A549 (cell line): ENCODE measurements at regions not wholly inside any gene's neighbourhood (a gene's known extent, or its start where the extent isn't known, plus 50 kb on each side); places are given as distances from the start of the nearest gene placed in this dataset.

Experiments used
- ATAC-seq, 2 experiments: fragments of 200-7000 bp in 1 of 2; fragments of >200 bp in 1 of 2; cut with Nextera tagmentation in 1 of 2; cut with Tn5 transposase in 1 of 2; 3 replicates each; pipeline versions ENCODE4 v1.8.0 to v1.9.1; 2018 to 2020; ENCODE audit warnings: mild to moderate bottlenecking in 1 of 2, moderate library complexity in 1 of 2
- CTCF ChIA-PET: fragments of 300-600 bp; sonication (Branson Sonifier 250); formaldehyde crosslinking; extraction: SDS; loops from one replicate; lab custom pipeline; 2021; ENCODE audit warnings: antibody characterized with exemption, inconsistent platforms; lab: Yijun Ruan, JAX
- POLR2A ChIA-PET: fragments of 350-600 bp; formaldehyde crosslinking; extraction: SDS; loops from one replicate; lab custom pipeline; 2021; ENCODE audit warnings: antibody characterized with exemption, inconsistent platforms; lab: Yijun Ruan, JAX
- DNase-seq, 2 experiments: peaks; one replicate each; pipeline versions ENCODE4 v3.0.0 to v3.0.0-alpha.2; 2011 to 2016; ENCODE audit warnings: low read depth in 1 of 2, low spot score in 1 of 2
- FAIRE-seq: peaks from 2 replicates; lab custom pipeline; 2011; peaks lifted over from hg19 to GRCh38; lab: Jason Lieb, UNC
- H3K27ac ChIP-seq, 2 experiments: fragments of >200 bp; sonication (Bioruptor Twin); formaldehyde crosslinking; 3 replicates each; pipeline ENCODE4 v1.5.1; 2016 to 2017
- H3K4me1 ChIP-seq: fragments of >200 bp; sonication (Bioruptor Twin); formaldehyde crosslinking; 3 replicates; pipeline ENCODE4 v1.6.1; 2016
- H3K4me2 ChIP-seq: fragments of >200 bp; sonication (Bioruptor Twin); formaldehyde crosslinking; 3 replicates; pipeline ENCODE4 v1.6.1; 2016
- H3K4me3 ChIP-seq: fragments of >200 bp; sonication (Bioruptor Twin); formaldehyde crosslinking; 3 replicates; pipeline ENCODE4 v1.5.1; 2016
- H3K9me3 ChIP-seq: fragments of >200 bp; sonication (Bioruptor Twin); formaldehyde crosslinking; 3 replicates; pipeline ENCODE4 v1.6.1; 2016
- BHLHE40 ChIP-seq: IDR thresholded peaks from 2 replicates; pipeline ENCODE4 v1.6.1; 2012; ENCODE audit warnings: low read depth, low read length, inconsistent platforms
- CBX2 ChIP-seq: fragments of 200-600 bp; sonication (generic); IDR thresholded peaks from 2 replicates; pipeline ENCODE4 v1.6.1; 2016; ENCODE audit warnings: low read depth, mild to moderate bottlenecking, borderline replicate concordance
- FOSL2 ChIP-seq, 2 experiments: fragments of 450-650 bp in 1 of 2; fragments of >200 bp in 1 of 2; sonication (Bioruptor Twin) in 1 of 2; formaldehyde crosslinking; IDR thresholded peaks; 2 replicates each; pipeline versions ENCODE4 v1.5.0 to v1.6.1; 2016 to 2020; ENCODE audit warnings: mild to moderate bottlenecking in 1 of 2, moderate library complexity in 1 of 2
- FOXS1 ChIP-seq: fragments of 250-450 bp; sonication (Bioruptor Pico); IDR thresholded peaks from 2 replicates; pipeline ENCODE4 v1.5.0; 2020; ENCODE audit warnings: mild to moderate bottlenecking, moderate library complexity
- GATA3 ChIP-seq: IDR thresholded peaks from 2 replicates; pipeline ENCODE4 v1.6.1; 2012; ENCODE audit warnings: borderline replicate concordance
- KDM1A ChIP-seq: fragments of 200-600 bp; sonication (generic); IDR thresholded peaks from 2 replicates; pipeline ENCODE4 v1.6.1; 2016; ENCODE audit warnings: low read depth, mild to moderate bottlenecking
- MYC ChIP-seq: IDR thresholded peaks from 2 replicates; pipeline ENCODE4 v1.6.1; 2012; ENCODE audit warnings: mild to moderate bottlenecking, inconsistent platforms, low read length, improper control_type of control experiment, borderline replicate concordance
- NPAS2 ChIP-seq: fragments of 250-450 bp; sonication (Bioruptor Pico); IDR thresholded peaks from 2 replicates; pipeline ENCODE4 v1.8.0; 2022; ENCODE audit warnings: mild to moderate bottlenecking, moderate library complexity, borderline replicate concordance
- POLR2A ChIP-seq: IDR thresholded peaks from 2 replicates; pipeline ENCODE4 v1.6.1; 2012; ENCODE audit warnings: mild to moderate bottlenecking, low read length
- POLR2AphosphoS2 ChIP-seq: conservative IDR thresholded peaks from 2 replicates; pipeline ENCODE4 v1.6.1; 2012; ENCODE audit warnings: low read length, improper control_type of control experiment, inconsistent platforms
- RAD21 ChIP-seq, 2 experiments: fragments of >200 bp in 1 of 2; sonication (Bioruptor Twin) in 1 of 2; formaldehyde crosslinking in 1 of 2; IDR thresholded peaks in 1 of 2; conservative IDR thresholded peaks in 1 of 2; 2 replicates in 1 of 2; 3 replicates in 1 of 2; pipeline ENCODE4 v1.6.1; 2012 to 2018; ENCODE audit warnings: inconsistent platforms in 1 of 2
- RCOR1 ChIP-seq: fragments of 150-350 bp; IDR thresholded peaks from 2 replicates; pipeline ENCODE4 v1.6.1; 2014; ENCODE audit warnings: antibody characterized with exemption, low read length, low read depth
- RNF2 ChIP-seq: fragments of 200-600 bp; sonication (generic); IDR thresholded peaks from 2 replicates; pipeline ENCODE4 v1.6.1; 2016; ENCODE audit warnings: low read depth, mild to moderate bottlenecking, antibody characterized with exemption, moderate library complexity, borderline replicate concordance
- SMC3 ChIP-seq: fragments of >200 bp; sonication (Bioruptor Twin); formaldehyde crosslinking; IDR thresholded peaks from 3 replicates; pipeline ENCODE4 v1.6.1; 2018; ENCODE audit warnings: inconsistent platforms
- ZSCAN20 ChIP-seq: fragments of 250-450 bp; sonication (Bioruptor Pico); IDR thresholded peaks from 2 replicates; pipeline ENCODE4 v1.8.0; 2022; ENCODE audit warnings: mild to moderate bottlenecking, moderate library complexity
- WGBS: methylation state at CpG from one replicate; pipeline ENCODE4 v1.1.6; 2017; ENCODE audit errors: missing lambda C conversion rate; 5-methylcytosine and 5-hydroxymethylcytosine counted together
- TF ChIP-seq, protein P1 (sequence below): fragments of 150-350 bp; IDR thresholded peaks from 2 replicates; pipeline ENCODE4 v1.6.1; 2014; ENCODE audit warnings: low read depth, mild to moderate bottlenecking, low read length
- TF ChIP-seq, protein P2 (sequence below): IDR thresholded peaks from 2 replicates; pipeline ENCODE4 v1.6.1; 2012
- TF ChIP-seq, protein P3 (sequence below): fragments of >200 bp; sonication (Bioruptor Twin); formaldehyde crosslinking; IDR thresholded peaks from 3 replicates; pipeline ENCODE4 v1.5.1; 2016
- TF ChIP-seq, protein P4 (sequence below): fragments of 200-600 bp; sonication (generic); IDR thresholded peaks from 2 replicates; pipeline ENCODE4 v1.6.1; 2016; ENCODE audit warnings: antibody characterized with exemption, mild to moderate bottlenecking, moderate library complexity
- TF ChIP-seq, protein P5 (sequence below): fragments of 250-450 bp; sonication (Bioruptor Pico); IDR thresholded peaks from 2 replicates; pipeline ENCODE4 v1.5.0; 2021; ENCODE audit warnings: mild to moderate bottlenecking, moderate library complexity, borderline replicate concordance
- TF ChIP-seq, protein P6 (sequence below): fragments of >200 bp; sonication (Bioruptor Twin); formaldehyde crosslinking; IDR thresholded peaks from 2 replicates; pipeline ENCODE4 v1.6.1; 2016

DNA sequence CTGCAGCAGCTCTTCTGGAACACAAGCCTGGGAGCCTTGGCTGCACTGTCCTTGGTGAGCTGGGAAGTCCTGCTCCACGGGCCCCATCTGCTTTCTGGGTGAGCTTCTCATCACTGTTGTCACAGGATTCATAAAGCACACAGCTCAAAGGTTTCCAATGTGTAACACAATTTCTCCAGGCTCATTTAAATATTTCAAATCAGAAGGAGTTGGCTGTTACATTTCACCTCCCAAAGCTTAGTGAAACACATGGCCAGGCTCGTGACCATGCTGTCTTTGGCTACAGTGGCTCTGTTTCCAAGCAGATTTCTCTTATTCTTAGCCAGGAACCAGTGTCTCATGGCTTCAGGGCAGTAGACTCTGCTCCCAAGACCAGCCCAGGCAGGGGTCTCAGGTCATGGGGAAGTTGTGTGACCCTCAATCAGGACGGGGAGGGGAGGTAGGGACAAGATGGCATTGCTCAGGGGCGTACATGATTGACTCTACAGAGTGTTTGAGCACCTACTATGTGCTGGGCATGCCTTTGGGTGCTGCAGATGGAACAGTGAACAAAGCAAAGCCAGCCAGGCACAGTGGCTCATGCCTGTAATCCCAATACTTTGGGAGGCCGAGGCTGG, 353.0 kb downstream of the NPHP4 start:
- 0% methylated on average over 3 of the region's 5 CpGs for WGBS

DNA sequence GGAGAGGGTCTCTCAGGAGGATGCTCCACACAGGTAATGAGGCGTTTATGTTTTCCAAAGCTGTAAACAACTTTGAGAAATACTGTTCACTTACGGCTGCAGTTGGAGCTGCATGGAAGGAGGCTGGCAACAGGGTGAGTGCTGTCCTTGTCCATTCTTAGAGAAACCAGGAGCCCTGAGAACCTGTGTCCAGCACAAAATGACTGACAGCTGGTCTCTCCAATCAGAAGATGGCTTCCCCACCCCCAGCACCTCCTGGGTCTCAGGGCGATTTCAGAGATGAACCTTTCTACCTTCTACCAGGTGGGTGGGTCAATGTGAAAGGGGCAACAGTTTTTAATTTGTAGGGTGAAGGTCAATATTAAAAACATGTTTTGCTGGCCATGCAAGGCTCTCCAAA, 353.6 kb downstream of the NPHP4 start:
- H3K9me3 ChIP-seq = no peaks in the 10 kb centered on the region
- DNase-seq (no peak), ATAC-seq (no peak), FAIRE-seq (no peak)
- CTCF ChIA-PET = interaction anchor here (1.5 kb wide), 1 partner anchor 281 kb away, joined by 4 read pairs; no protein-coding TSS in a partner anchor
- no peak overlapping the region for H3K27ac ChIP-seq
- H3K4me3 ChIP-seq = no peak overlapping the region
- H3K4me1 ChIP-seq = no peaks in the 10 kb centered on the region
- 5% methylated on average over 3 of the region's 3 CpGs for WGBS
- POLR2A ChIA-PET = no interaction called here
- TF ChIP-seq GATA3 (no peak), RCOR1 (no peak), FOXS1 (CRISPR knock-in tag) (no peak), SMC3 (no peak), POLR2A (no peak), BHLHE40 (no peak), RAD21 (conservative IDR thresholded peaks at IDR 0.05 in 1 of 2, IDR thresholded peaks at IDR 0.05 in 1 of 2) (no peak), FOSL2 (IDR thresholded peaks at IDR 0.05) (no peak), FOSL2 (CRISPR knock-in tag; IDR thresholded peaks at IDR 0.05) (no peak), POLR2AphosphoS2 (no peak), CBX2 (no peak), MYC (no peak), RNF2 (no peak), NPAS2 (CRISPR knock-in tag) (no peak), ZSCAN20 (CRISPR knock-in tag) (no peak)
- TF ChIP-seq, protein P1, sequence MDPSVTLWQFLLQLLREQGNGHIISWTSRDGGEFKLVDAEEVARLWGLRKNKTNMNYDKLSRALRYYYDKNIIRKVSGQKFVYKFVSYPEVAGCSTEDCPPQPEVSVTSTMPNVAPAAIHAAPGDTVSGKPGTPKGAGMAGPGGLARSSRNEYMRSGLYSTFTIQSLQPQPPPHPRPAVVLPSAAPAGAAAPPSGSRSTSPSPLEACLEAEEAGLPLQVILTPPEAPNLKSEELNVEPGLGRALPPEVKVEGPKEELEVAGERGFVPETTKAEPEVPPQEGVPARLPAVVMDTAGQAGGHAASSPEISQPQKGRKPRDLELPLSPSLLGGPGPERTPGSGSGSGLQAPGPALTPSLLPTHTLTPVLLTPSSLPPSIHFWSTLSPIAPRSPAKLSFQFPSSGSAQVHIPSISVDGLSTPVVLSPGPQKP = no peak
- TF ChIP-seq, protein P2, sequence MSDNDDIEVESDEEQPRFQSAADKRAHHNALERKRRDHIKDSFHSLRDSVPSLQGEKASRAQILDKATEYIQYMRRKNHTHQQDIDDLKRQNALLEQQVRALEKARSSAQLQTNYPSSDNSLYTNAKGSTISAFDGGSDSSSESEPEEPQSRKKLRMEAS = no peak
- TF ChIP-seq, protein P3, sequence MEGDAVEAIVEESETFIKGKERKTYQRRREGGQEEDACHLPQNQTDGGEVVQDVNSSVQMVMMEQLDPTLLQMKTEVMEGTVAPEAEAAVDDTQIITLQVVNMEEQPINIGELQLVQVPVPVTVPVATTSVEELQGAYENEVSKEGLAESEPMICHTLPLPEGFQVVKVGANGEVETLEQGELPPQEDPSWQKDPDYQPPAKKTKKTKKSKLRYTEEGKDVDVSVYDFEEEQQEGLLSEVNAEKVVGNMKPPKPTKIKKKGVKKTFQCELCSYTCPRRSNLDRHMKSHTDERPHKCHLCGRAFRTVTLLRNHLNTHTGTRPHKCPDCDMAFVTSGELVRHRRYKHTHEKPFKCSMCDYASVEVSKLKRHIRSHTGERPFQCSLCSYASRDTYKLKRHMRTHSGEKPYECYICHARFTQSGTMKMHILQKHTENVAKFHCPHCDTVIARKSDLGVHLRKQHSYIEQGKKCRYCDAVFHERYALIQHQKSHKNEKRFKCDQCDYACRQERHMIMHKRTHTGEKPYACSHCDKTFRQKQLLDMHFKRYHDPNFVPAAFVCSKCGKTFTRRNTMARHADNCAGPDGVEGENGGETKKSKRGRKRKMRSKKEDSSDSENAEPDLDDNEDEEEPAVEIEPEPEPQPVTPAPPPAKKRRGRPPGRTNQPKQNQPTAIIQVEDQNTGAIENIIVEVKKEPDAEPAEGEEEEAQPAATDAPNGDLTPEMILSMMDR = no peak
- TF ChIP-seq, protein P4, sequence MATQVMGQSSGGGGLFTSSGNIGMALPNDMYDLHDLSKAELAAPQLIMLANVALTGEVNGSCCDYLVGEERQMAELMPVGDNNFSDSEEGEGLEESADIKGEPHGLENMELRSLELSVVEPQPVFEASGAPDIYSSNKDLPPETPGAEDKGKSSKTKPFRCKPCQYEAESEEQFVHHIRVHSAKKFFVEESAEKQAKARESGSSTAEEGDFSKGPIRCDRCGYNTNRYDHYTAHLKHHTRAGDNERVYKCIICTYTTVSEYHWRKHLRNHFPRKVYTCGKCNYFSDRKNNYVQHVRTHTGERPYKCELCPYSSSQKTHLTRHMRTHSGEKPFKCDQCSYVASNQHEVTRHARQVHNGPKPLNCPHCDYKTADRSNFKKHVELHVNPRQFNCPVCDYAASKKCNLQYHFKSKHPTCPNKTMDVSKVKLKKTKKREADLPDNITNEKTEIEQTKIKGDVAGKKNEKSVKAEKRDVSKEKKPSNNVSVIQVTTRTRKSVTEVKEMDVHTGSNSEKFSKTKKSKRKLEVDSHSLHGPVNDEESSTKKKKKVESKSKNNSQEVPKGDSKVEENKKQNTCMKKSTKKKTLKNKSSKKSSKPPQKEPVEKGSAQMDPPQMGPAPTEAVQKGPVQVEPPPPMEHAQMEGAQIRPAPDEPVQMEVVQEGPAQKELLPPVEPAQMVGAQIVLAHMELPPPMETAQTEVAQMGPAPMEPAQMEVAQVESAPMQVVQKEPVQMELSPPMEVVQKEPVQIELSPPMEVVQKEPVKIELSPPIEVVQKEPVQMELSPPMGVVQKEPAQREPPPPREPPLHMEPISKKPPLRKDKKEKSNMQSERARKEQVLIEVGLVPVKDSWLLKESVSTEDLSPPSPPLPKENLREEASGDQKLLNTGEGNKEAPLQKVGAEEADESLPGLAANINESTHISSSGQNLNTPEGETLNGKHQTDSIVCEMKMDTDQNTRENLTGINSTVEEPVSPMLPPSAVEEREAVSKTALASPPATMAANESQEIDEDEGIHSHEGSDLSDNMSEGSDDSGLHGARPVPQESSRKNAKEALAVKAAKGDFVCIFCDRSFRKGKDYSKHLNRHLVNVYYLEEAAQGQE = no peak
- TF ChIP-seq, protein P5, sequence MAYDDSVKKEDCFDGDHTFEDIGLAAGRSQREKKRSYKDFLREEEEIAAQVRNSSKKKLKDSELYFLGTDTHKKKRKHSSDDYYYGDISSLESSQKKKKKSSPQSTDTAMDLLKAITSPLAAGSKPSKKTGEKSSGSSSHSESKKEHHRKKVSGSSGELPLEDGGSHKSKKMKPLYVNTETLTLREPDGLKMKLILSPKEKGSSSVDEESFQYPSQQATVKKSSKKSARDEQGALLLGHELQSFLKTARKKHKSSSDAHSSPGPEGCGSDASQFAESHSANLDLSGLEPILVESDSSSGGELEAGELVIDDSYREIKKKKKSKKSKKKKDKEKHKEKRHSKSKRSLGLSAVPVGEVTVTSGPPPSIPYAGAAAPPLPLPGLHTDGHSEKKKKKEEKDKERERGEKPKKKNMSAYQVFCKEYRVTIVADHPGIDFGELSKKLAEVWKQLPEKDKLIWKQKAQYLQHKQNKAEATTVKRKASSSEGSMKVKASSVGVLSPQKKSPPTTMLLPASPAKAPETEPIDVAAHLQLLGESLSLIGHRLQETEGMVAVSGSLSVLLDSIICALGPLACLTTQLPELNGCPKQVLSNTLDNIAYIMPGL (CRISPR knock-in tag) = no peak
- TF ChIP-seq, protein P6, sequence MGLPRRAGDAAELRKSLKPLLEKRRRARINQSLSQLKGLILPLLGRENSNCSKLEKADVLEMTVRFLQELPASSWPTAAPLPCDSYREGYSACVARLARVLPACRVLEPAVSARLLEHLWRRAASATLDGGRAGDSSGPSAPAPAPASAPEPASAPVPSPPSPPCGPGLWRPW = no peak
- no peak overlapping the region for H3K4me2 ChIP-seq

More for the DNA sequence above, 353.0 kb downstream of the NPHP4 start:
- TF ChIP-seq KDM1A = no peak
- no peak for TF ChIP-seq CBX2
- TF ChIP-seq FOXS1 (CRISPR knock-in tag) = no peak
- TF ChIP-seq, protein P2 = no peak
- DNase-seq (no peak), ATAC-seq (no peak), FAIRE-seq (no peak)
- no peaks in the 10 kb centered on the region for H3K9me3 ChIP-seq
- H3K4me2 ChIP-seq = no peak overlapping the region
- no peak overlapping the region for H3K27ac ChIP-seq
- ChIA-PET CTCF (interaction anchor here (0.6 to 1.5 kb wide), 2 partner anchors 281 to 1083 kb away, joined by 4 read pairs; no protein-coding TSS in a partner anchor), POLR2A (no interaction called here)
- no peak overlapping the region for H3K4me3 ChIP-seq
- H3K4me1 ChIP-seq = no peaks in the 10 kb centered on the region
